ENCODE measurements at regions not wholly inside any gene's neighbourhood (a gene's known extent, or its start where the extent isn't known, plus 50 kb on each side); places are given as distances from the start of the nearest gene placed in this dataset.

GRCh38 chr13:63427170-63427569 is 2011.5 kb upstream of the PCDH20 start:
- Mint-ChIP-seq H3K4me1 (no peaks in the 10 kb centered on the region), H3K36me3 (ENCODE audit: insufficient read depth in 1 of 3, low read depth in 3 of 3) (peaks cover 0 to 11% (median 1%) of the 10 kb centered on the region in 3 experiments; a peak in 4 of 7 replicates)

More at GRCh38 chr13:63427170-63427569, 2011.5 kb upstream of the PCDH20 start:
- H3K27ac Mint-ChIP-seq = no peak overlapping the region
- no peak overlapping the region for H3K4ac ChIP-seq (ENCODE audit: low read depth, low read length)
- H3K14ac ChIP-seq (ENCODE audit: insufficient read depth, low read length) = no peak overlapping the region
- H4K8ac ChIP-seq (replicated peaks; ENCODE audit: insufficient read length, low read depth, low read length) = no peak overlapping the region
- no peak overlapping the region for H3T11ph ChIP-seq (ENCODE audit: low read length)
- no peak overlapping the region for H3K9ac ChIP-seq (ENCODE audit: extremely low read depth, insufficient read length, low read length)
- no peak overlapping the region for H3K23ac ChIP-seq (ENCODE audit: insufficient read length, low read depth, low read length)
- no peak for DNase-seq
- no peak overlapping the region for H2BK20ac ChIP-seq (ENCODE audit: low read depth, low read length, poor library complexity, severe bottlenecking)
- H3K27me3 ChIP-seq (ENCODE audit: insufficient read depth, low read length) = no peaks in the 10 kb centered on the region
- no peak overlapping the region for H3K4me2 ChIP-seq (ENCODE audit: insufficient read depth, insufficient read length, low read length)
- H3K9me3 ChIP-seq (ENCODE audit: control insufficient read depth, low read depth, low read length) = no peaks in the 10 kb centered on the region
- no peak overlapping the region for H2BK120ac ChIP-seq (ENCODE audit: low read depth, low read length, poor library complexity, severe bottlenecking)
- H3K79me1 ChIP-seq (ENCODE audit: insufficient read depth, low read depth, low read length, poor library complexity, severe bottlenecking) = no peaks in the 10 kb centered on the region
- H3K56ac ChIP-seq (ENCODE audit: insufficient read length, low read depth, low read length) = no peak overlapping the region
- H4K20me1 ChIP-seq (ENCODE audit: control insufficient read depth, insufficient read depth, insufficient read length) = no peaks in the 10 kb centered on the region
- no peak overlapping the region for H2AK5ac ChIP-seq (ENCODE audit: insufficient read length, low read length)
- H3K4me1 ChIP-seq (ENCODE audit: insufficient read depth, low read length) = no peaks in the 10 kb centered on the region
- no peak overlapping the region for H2BK15ac ChIP-seq (ENCODE audit: low read depth, low read length)
- H2AFZ ChIP-seq (ENCODE audit: low read length) = no peak overlapping the region
- no peaks in the 10 kb centered on the region for H3K79me2 ChIP-seq (ENCODE audit: insufficient read depth, low read length)
- H3K27ac ChIP-seq (ENCODE audit: insufficient read length, low read depth, low read length) = no peak overlapping the region
- H3K23me2 ChIP-seq (ENCODE audit: insufficient read length, low read depth, low read length, poor library complexity, severe bottlenecking) = no peaks in the 10 kb centered on the region
- no peak overlapping the region for H3K4me3 Mint-ChIP-seq
- H2BK5ac ChIP-seq (ENCODE audit: insufficient read length, low read length) = no peak overlapping the region
- H4K5ac ChIP-seq (ENCODE audit: insufficient read length, low read depth, low read length) = no peak overlapping the region
- no peak overlapping the region for H2BK12ac ChIP-seq (ENCODE audit: insufficient read length, low read depth, low read length)
- H3K18ac ChIP-seq (ENCODE audit: insufficient read length, low read depth, low read length) = no peak overlapping the region
- no peaks in the 10 kb centered on the region for H3K27me3 Mint-ChIP-seq (ENCODE audit: low read depth)
- WGBS (ENCODE audit: extremely low coverage, insufficient read length, low lambda C conversion rate) = no CpG with 5 or more reads among the region's 2 CpGs
- peaks cover 3 to 11% of the 10 kb centered on the region in 2 experiments; a peak in 3 of 5 replicates for H3K9me3 Mint-ChIP-seq
- no peak overlapping the region for H4K91ac ChIP-seq (ENCODE audit: insufficient read length, low read depth, low read length)
- no peak for TF ChIP-seq CTCF (conservative IDR thresholded peaks at IDR 0.05)
